GM12874 (cell line): ENCODE measurements at regions not wholly inside any gene's neighbourhood (a gene's known extent, or its start where the extent isn't known, plus 50 kb on each side); places are given as distances from the start of the nearest gene placed in this dataset.

Source experiments
- CTCF ChIP-seq: IDR thresholded peaks from 2 replicates; pipeline ENCODE4 v1.5.1; 2011; ENCODE audit warnings: low read depth, mild to moderate bottlenecking, control low read depth, low read length, moderate library complexity; ENCODE audit not compliant: insufficient read depth

GRCh38 chr7:124552217-124552616 lies 213.4 kb downstream of the GPR37 start:
- no peak for TF ChIP-seq CTCF

GRCh38 chr7:124550036-124550435 lies 215.6 kb downstream of the GPR37 start:
- no peak for TF ChIP-seq CTCF

- TF ChIP-seq CTCF = no peak
Measured at GRCh38 chr7:124542476-124542875, 223.1 kb downstream of the GPR37 start.

DNA sequence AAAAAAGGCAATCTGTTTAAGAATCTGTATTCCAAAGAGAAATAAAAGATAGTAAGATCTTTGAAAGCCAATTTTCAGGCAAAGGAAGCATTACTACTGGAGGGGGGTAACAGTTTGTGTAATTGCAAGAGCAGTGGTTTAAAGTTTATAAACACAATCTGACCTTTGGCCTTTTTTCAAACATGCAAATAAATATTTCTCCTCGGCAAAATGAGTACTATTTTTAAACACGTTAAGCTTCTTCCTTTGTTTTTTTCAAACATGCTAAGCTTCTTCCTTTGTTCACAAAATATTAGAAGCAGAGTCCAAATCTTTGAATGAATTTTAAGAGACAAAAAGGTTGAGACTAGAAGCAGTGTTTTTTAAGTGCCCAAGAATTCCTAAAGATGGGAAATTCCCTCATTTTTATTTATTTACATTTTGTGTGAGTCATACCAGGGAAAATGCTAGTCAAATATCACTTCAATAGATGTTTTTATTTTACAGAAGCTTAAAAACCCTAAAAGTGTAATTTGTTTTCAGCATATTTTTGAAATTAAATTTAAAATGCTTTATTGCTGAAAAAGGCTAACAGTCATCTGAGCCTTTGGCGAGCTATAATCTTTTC lies 229.3 kb downstream of the GPR37 start:
- TF ChIP-seq CTCF = no peak

DNA sequence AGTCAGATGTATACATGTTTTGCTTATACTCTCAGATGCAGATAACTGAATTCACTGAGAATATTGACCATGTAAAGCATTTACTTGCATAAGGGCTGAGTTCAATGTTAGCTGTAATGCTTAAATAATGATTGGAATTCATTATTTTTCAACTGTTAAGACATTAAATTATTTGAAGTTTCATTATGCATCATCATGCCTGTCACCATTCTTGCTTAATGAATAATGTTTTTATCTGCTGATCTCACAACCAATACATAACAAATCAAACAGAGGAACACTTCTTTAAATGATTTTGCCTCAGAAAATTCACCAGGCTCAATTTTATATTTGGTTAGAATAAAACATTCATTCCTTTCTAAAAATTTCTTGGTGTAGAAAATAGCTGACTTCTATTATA lies 233.4 kb downstream of the GPR37 start:
- no peak for TF ChIP-seq CTCF

DNA sequence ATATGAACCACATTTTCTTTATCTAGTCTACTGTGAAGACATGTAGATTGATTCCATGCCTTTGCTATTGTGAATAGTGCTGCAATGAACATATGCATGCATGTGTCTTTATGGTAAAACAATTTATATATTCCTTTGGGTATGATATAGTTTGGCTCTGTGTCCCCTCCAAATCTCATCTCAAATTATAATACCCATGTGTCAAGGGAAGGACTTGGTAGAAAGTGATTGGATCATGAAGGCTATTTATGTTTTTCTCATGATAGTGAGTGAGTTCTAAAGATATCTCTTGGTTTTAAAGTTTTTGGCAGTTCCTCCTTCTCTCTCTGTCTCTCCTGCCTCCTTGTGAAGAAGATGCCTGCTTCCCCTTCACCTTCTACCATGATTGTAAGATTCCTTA lies 248.7 kb downstream of the GPR37 start:
- no peak for TF ChIP-seq CTCF

DNA sequence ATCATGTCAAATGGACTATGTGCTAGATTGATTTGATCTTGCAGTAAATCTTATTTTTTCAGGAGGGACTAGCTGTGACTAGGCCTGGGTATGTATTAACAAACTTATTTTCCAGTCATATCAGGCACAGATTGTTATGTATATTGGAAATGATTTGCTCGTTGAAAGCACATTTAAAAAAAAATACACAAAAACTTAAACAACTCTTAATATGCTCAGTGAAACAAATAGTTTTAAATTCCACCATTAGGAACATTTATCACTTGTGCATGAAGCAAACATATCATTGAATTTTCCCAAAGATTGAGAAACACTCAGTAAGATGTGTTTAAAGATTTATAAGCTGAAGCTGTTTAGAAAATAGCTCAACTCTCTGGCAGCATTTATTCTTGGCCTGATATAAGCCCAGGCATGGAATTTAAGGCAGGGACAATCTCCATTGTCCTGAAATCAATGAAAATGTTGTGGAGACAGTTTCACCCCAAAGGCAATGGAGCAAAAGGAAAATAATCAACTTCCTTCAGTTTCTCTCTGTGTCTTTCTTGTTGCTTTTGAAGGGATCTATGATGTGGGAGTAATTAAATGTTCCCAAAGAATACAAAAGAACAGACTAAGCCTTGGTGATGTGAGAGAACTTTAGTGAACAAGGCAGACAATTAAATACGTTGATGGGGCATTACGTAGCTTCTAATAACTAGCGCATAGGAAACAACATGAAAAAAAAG lies 250.3 kb downstream of the GPR37 start:
- TF ChIP-seq CTCF = no peak
